ENCODE measurements at regions not wholly inside any gene's neighbourhood (a gene's known extent, or its start where the extent isn't known, plus 50 kb on each side); places are given as distances from the start of the nearest gene placed in this dataset.
A peak's percentile ranks its signal among the peaks of the same experiment; 100 is the strongest.

- Histone ChIP-seq H4K20me1 (ENCODE audit: insufficient read depth) (no peaks in the 10 kb centered on the region), H2AFZ (ENCODE audit: low read depth) (no peak overlapping the region), H3F3A (replicated peaks; ENCODE audit: insufficient read depth) (no peaks in the 10 kb centered on the region), H3K27me3 (ENCODE audit: insufficient read depth) (no peaks in the 10 kb centered on the region), H3K4me3 (ENCODE audit: low read depth in 2 of 2, low read length in 1 of 2) (no peak overlapping the region), H3K4me1 (ENCODE audit: control insufficient read depth in 1 of 2, insufficient read depth in 2 of 2, low read depth in 1 of 2, low read length in 1 of 2) (no peaks in the 10 kb centered on the region; a peak in 1 of 4 replicates), H3K9me3 (no peaks in the 10 kb centered on the region), H3K9ac (no peak overlapping the region), H3K36me3 (replicated peaks in 1 of 2; ENCODE audit: control insufficient read depth in 1 of 2, insufficient read depth in 2 of 2, low read length in 1 of 2) (no peaks in the 10 kb centered on the region), H3K4me2 (no peak overlapping the region), H3K27ac (ENCODE audit: low read depth in 2 of 2, low read length in 1 of 2) (no peak overlapping the region), H3K79me2 (ENCODE audit: insufficient read depth) (no peaks in the 10 kb centered on the region), H3K9me2 (no peaks in the 10 kb centered on the region)
- ChIA-PET CTCF (no interaction called here), POLR2A (no interaction called here)
- 21% methylated on average over 2 of the region's 2 CpGs for WGBS (ENCODE audit: low lambda C conversion rate)
- no peak for TF ChIP-seq USF1 (IDR thresholded peaks at IDR 0.05; ENCODE audit: borderline replicate concordance, low read depth)
- TF ChIP-seq, protein P1, sequence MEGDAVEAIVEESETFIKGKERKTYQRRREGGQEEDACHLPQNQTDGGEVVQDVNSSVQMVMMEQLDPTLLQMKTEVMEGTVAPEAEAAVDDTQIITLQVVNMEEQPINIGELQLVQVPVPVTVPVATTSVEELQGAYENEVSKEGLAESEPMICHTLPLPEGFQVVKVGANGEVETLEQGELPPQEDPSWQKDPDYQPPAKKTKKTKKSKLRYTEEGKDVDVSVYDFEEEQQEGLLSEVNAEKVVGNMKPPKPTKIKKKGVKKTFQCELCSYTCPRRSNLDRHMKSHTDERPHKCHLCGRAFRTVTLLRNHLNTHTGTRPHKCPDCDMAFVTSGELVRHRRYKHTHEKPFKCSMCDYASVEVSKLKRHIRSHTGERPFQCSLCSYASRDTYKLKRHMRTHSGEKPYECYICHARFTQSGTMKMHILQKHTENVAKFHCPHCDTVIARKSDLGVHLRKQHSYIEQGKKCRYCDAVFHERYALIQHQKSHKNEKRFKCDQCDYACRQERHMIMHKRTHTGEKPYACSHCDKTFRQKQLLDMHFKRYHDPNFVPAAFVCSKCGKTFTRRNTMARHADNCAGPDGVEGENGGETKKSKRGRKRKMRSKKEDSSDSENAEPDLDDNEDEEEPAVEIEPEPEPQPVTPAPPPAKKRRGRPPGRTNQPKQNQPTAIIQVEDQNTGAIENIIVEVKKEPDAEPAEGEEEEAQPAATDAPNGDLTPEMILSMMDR (IDR thresholded peaks at IDR 0.05), result peak; percentile 51
- DNase-seq, result no peak
Observed at GRCh38 chrX:20594985-20595384, 328.3 kb upstream of the RPS6KA3 start.

GRCh38 chrX:20593836-20594235 is 327.1 kb upstream of the RPS6KA3 start:
- TF ChIP-seq FOXM1 (IDR thresholded peaks at IDR 0.05; ENCODE audit: low read depth) (no peak), EZH2phosphoT487 (IDR thresholded peaks at IDR 0.05; ENCODE audit: borderline replicate concordance, low read depth) (no peak), POLR2AphosphoS5 (IDR thresholded peaks at IDR 0.05; ENCODE audit: low read depth, low read length) (no peak), YY1 (IDR thresholded peaks at IDR 0.05; ENCODE audit: low read depth) (no peak), TAF1 (IDR thresholded peaks at IDR 0.05; ENCODE audit: borderline replicate concordance, low read depth, low read length) (no peak), RXRA (IDR thresholded peaks at IDR 0.05; ENCODE audit: borderline replicate concordance, low read depth) (no peak), MAX (IDR thresholded peaks at IDR 0.05; ENCODE audit: low read depth) (no peak), GATA2 (CRISPR knock-in tag; IDR thresholded peaks at IDR 0.05) (no peak)
- TF ChIP-seq, protein P2, sequence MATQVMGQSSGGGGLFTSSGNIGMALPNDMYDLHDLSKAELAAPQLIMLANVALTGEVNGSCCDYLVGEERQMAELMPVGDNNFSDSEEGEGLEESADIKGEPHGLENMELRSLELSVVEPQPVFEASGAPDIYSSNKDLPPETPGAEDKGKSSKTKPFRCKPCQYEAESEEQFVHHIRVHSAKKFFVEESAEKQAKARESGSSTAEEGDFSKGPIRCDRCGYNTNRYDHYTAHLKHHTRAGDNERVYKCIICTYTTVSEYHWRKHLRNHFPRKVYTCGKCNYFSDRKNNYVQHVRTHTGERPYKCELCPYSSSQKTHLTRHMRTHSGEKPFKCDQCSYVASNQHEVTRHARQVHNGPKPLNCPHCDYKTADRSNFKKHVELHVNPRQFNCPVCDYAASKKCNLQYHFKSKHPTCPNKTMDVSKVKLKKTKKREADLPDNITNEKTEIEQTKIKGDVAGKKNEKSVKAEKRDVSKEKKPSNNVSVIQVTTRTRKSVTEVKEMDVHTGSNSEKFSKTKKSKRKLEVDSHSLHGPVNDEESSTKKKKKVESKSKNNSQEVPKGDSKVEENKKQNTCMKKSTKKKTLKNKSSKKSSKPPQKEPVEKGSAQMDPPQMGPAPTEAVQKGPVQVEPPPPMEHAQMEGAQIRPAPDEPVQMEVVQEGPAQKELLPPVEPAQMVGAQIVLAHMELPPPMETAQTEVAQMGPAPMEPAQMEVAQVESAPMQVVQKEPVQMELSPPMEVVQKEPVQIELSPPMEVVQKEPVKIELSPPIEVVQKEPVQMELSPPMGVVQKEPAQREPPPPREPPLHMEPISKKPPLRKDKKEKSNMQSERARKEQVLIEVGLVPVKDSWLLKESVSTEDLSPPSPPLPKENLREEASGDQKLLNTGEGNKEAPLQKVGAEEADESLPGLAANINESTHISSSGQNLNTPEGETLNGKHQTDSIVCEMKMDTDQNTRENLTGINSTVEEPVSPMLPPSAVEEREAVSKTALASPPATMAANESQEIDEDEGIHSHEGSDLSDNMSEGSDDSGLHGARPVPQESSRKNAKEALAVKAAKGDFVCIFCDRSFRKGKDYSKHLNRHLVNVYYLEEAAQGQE (IDR thresholded peaks at IDR 0.05; ENCODE audit: low read depth, low read length), result no peak
- TF ChIP-seq, protein P3, sequence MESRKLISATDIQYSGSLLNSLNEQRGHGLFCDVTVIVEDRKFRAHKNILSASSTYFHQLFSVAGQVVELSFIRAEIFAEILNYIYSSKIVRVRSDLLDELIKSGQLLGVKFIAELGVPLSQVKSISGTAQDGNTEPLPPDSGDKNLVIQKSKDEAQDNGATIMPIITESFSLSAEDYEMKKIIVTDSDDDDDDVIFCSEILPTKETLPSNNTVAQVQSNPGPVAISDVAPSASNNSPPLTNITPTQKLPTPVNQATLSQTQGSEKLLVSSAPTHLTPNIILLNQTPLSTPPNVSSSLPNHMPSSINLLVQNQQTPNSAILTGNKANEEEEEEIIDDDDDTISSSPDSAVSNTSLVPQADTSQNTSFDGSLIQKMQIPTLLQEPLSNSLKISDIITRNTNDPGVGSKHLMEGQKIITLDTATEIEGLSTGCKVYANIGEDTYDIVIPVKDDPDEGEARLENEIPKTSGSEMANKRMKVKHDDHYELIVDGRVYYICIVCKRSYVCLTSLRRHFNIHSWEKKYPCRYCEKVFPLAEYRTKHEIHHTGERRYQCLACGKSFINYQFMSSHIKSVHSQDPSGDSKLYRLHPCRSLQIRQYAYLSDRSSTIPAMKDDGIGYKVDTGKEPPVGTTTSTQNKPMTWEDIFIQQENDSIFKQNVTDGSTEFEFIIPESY (IDR thresholded peaks at IDR 0.05; ENCODE audit: borderline replicate concordance, low read depth), result no peak
- CTCF ChIA-PET, result no interaction called here
- H4K20me1 ChIP-seq (ENCODE audit: insufficient read depth), result no peaks in the 10 kb centered on the region
- no peak overlapping the region for H3K9ac ChIP-seq
- no peaks in the 10 kb centered on the region for H3K9me2 ChIP-seq
- no peak for DNase-seq
- H3K9me3 ChIP-seq, result no peaks in the 10 kb centered on the region
- H3K4me1 ChIP-seq (ENCODE audit: control insufficient read depth in 1 of 2, insufficient read depth in 2 of 2, low read depth in 1 of 2, low read length in 1 of 2), result no peaks in the 10 kb centered on the region; a peak in 1 of 4 replicates
- H3F3A ChIP-seq (replicated peaks; ENCODE audit: insufficient read depth), result no peaks in the 10 kb centered on the region
- no peaks in the 10 kb centered on the region for H3K79me2 ChIP-seq (ENCODE audit: insufficient read depth)
- H3K27me3 ChIP-seq (ENCODE audit: insufficient read depth), result no peaks in the 10 kb centered on the region
- POLR2A ChIA-PET, result no interaction called here
- H3K4me3 ChIP-seq (ENCODE audit: low read depth in 2 of 2, low read length in 1 of 2), result no peak overlapping the region
- no peak overlapping the region for H3K4me2 ChIP-seq
- no peak overlapping the region for H3K27ac ChIP-seq (ENCODE audit: low read depth in 2 of 2, low read length in 1 of 2)
- H2AFZ ChIP-seq (ENCODE audit: low read depth), result no peak overlapping the region
- no peaks in the 10 kb centered on the region for H3K36me3 ChIP-seq (replicated peaks in 1 of 2; ENCODE audit: control insufficient read depth in 1 of 2, insufficient read depth in 2 of 2, low read length in 1 of 2)
- 34% methylated on average over 2 of the region's 2 CpGs for WGBS (ENCODE audit: low lambda C conversion rate)
